NCI-H526 treated with DMSO at 0.1 percent for 48 hours (cell line): ENCODE measurements at regions not wholly inside any gene's neighbourhood (a gene's known extent, or its start where the extent isn't known, plus 50 kb on each side); places are given as distances from the start of the nearest gene placed in this dataset.

Experiments used
- DNase-seq: peaks from one replicate; lab custom pipeline; 2025; lab: John Stamatoyannopoulos, UW

GRCh38 chr9:105023788-105024187, 95.8 kb upstream of the ABCA1 start:
- no peak for DNase-seq

- DNase-seq, result no peak
These were observed 96.6 kb upstream of the ABCA1 start for GRCh38 chr9:105024529-105024928.

GRCh38 chr9:105026451-105026850, 98.5 kb upstream of the ABCA1 start:
- no peak for DNase-seq

GRCh38 chr9:105027084-105027483, 99.1 kb upstream of the ABCA1 start:
- DNase-seq, result no peak

- DNase-seq, result no peak
These were observed 102.3 kb upstream of the ABCA1 start for GRCh38 chr9:105030285-105030684.

GRCh38 chr9:105037139-105037538, 109.2 kb upstream of the ABCA1 start:
- DNase-seq, result no peak

- DNase-seq, result no peak
These were observed 110.1 kb upstream of the ABCA1 start for GRCh38 chr9:105038051-105038450.

GRCh38 chr9:105039175-105039799, 111.3 kb upstream of the ABCA1 start:
- DNase-seq, result peak; percentile 72

GRCh38 chr9:105043370-105043936, 115.5 kb upstream of the ABCA1 start:
- DNase-seq, result no peak

- no peak for DNase-seq
These were observed 116.6 kb upstream of the ABCA1 start for GRCh38 chr9:105044518-105044917.

- DNase-seq, result no peak
These were observed 119.2 kb upstream of the ABCA1 start for GRCh38 chr9:105046907-105047741.

- DNase-seq, result no peak
These were observed 119.7 kb upstream of the ABCA1 start for GRCh38 chr9:105047742-105048041.

GRCh38 chr9:105048331-105048730, 120.4 kb upstream of the ABCA1 start:
- DNase-seq, result no peak

GRCh38 chr9:105050296-105050695, 122.3 kb upstream of the ABCA1 start:
- no peak for DNase-seq

GRCh38 chr9:105051897-105052296, 123.9 kb upstream of the ABCA1 start:
- DNase-seq, result no peak

GRCh38 chr9:105052346-105052745, 124.4 kb upstream of the ABCA1 start:
- no peak for DNase-seq

- no peak for DNase-seq
These were observed 125.3 kb upstream of the ABCA1 start for GRCh38 chr9:105053209-105053652.

GRCh38 chr9:105054491-105054890, 126.5 kb upstream of the ABCA1 start:
- no peak for DNase-seq

GRCh38 chr9:105055917-105056316, 128.0 kb upstream of the ABCA1 start:
- DNase-seq, result no peak

GRCh38 chr9:105057551-105057950, 129.6 kb upstream of the ABCA1 start:
- DNase-seq, result no peak

- DNase-seq, result no peak
These were observed 131.3 kb upstream of the ABCA1 start for GRCh38 chr9:105059252-105059651.

GRCh38 chr9:105062222-105062855, 134.4 kb upstream of the ABCA1 start:
- no peak for DNase-seq
